HepG2 (cell line): ENCODE measurements at regions not wholly inside any gene's neighbourhood (a gene's known extent, or its start where the extent isn't known, plus 50 kb on each side); places are given as distances from the start of the nearest gene placed in this dataset.

Source experiments
- CENPX ChIP-seq: sonication (generic); formaldehyde crosslinking; IDR thresholded peaks from 2 replicates; pipeline ENCODE4 v1.9.0; 2021; ENCODE audit warnings: mild to moderate bottlenecking, missing genetic modification reagents, moderate library complexity
- CTCF ChIP-seq: sonication (generic); formaldehyde crosslinking; IDR thresholded peaks from 2 replicates; pipeline ENCODE4 v1.5.0; 2020; ENCODE audit warnings: mild to moderate bottlenecking, missing genetic modification reagents, moderate library complexity
- SATB2 ChIP-seq: sonication (generic); formaldehyde crosslinking; IDR thresholded peaks from 2 replicates; pipeline ENCODE4 v1.5.0; 2020; ENCODE audit warnings: missing genetic modification reagents
- TF ChIP-seq, protein P1 (sequence below): sonication (generic); formaldehyde crosslinking; IDR thresholded peaks from 2 replicates; pipeline ENCODE4 v1.8.0; 2022; ENCODE audit warnings: missing genetic modification reagents, low read depth, mild to moderate bottlenecking, borderline replicate concordance

DNA sequence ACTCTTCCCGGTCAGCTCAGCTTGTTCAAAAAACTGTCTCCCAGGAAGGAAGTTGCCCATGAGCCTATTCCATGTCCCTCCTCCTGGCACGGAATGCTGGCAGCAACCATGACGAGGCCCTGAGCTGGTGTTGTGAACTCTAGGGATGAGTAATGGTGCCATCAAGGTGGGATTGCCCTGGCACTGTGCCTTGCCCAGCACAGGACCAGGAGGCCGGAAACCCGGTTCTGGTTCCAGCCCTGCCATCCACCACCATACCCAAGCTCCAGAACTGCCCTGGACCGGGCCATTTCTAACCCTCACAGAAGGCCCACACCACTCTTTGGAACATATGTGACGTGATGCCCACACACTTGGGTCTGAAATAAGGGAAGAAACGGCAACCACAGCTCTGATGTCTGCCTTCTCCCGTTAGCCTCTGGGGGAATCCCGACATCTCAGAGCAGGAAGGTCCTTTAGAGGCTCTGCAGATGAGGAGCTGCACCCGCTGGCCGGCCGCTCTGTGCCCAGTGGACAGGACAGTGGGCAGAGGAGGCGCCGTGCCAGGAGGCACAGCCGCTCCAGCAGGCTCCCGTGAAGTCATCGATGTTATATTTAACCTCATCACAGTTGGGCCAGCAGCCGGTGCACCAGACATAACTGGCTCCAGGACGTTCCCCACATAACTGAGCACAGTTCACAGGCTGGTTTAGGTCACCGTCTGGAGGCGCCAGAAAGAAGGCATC, 462.1 kb upstream of the ID2 start:
- TF ChIP-seq CENPX (CRISPR knock-in tag), result no peak
- TF ChIP-seq CTCF, result no peak
- no peak for TF ChIP-seq SATB2 (CRISPR knock-in tag)
- TF ChIP-seq, protein P1, sequence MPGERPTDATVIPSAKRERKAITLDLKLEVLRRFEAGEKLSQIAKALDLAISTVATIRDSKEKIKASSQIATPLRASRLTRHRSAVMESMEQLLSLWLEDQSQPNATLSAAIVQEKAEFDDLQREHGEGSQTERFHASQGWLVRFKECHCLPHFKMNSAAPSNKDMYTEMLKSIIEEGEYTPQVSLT, result no peak
